ENCODE measurements at regions not wholly inside any gene's neighbourhood (a gene's known extent, or its start where the extent isn't known, plus 50 kb on each side); places are given as distances from the start of the nearest gene placed in this dataset.

- no peak for TF ChIP-seq CTCF (IDR thresholded peaks at IDR 0.05; ENCODE audit: borderline replicate concordance, extremely low read depth, insufficient read depth)
- no peaks in the 10 kb centered on the region for H3K36me3 ChIP-seq (ENCODE audit: control insufficient read depth in 2 of 3, insufficient read depth in 3 of 3, low read length in 3 of 3)
- H3K9me3 ChIP-seq (ENCODE audit: control insufficient read depth in 2 of 3, insufficient read depth in 1 of 3, low read length in 3 of 3) = no peaks in the 10 kb centered on the region
- no peaks in the 10 kb centered on the region for H3K27me3 ChIP-seq (ENCODE audit: control insufficient read depth, insufficient read depth, low read length)
- no peak overlapping the region for H3K9ac ChIP-seq (ENCODE audit: low read length in 3 of 3)
- no peak overlapping the region for H3K4me3 ChIP-seq (ENCODE audit: low read length in 3 of 3)
- peak in 2 of 5 donors; percentile 5 to 6 for DNase-seq
- H3K27ac ChIP-seq (ENCODE audit: low read depth in 2 of 2, low read length in 2 of 2) = no peak overlapping the region
- intact Hi-C loops (cut with DNase I) = no loop called here
- FAIRE-seq = no peak
- H3K4me1 ChIP-seq (ENCODE audit: control insufficient read depth in 2 of 3, insufficient read depth in 2 of 3, low read depth in 1 of 3, low read length in 3 of 3) = no peaks in the 10 kb centered on the region
Observed at GRCh38 chr18:65990944-65991708, 240.3 kb downstream of the CDH7 start.

- intact Hi-C loops (cut with DNase I) = no loop called here
- DNase-seq (peak in 2 of 5 donors; percentile 5 to 6), FAIRE-seq (no peak)
- Histone ChIP-seq H3K27ac (ENCODE audit: low read depth in 2 of 2, low read length in 2 of 2) (no peak overlapping the region), H3K4me3 (ENCODE audit: low read length in 3 of 3) (no peak overlapping the region), H3K4me1 (ENCODE audit: control insufficient read depth in 2 of 3, insufficient read depth in 2 of 3, low read depth in 1 of 3, low read length in 3 of 3) (no peaks in the 10 kb centered on the region), H3K9ac (ENCODE audit: low read length in 3 of 3) (no peak overlapping the region), H3K9me3 (ENCODE audit: control insufficient read depth in 2 of 3, insufficient read depth in 1 of 3, low read length in 3 of 3) (no peaks in the 10 kb centered on the region), H3K36me3 (ENCODE audit: control insufficient read depth in 2 of 3, insufficient read depth in 3 of 3, low read length in 3 of 3) (no peaks in the 10 kb centered on the region), H3K27me3 (ENCODE audit: control insufficient read depth, insufficient read depth, low read length) (no peaks in the 10 kb centered on the region)
- no peak for TF ChIP-seq CTCF (IDR thresholded peaks at IDR 0.05; ENCODE audit: borderline replicate concordance, extremely low read depth, insufficient read depth)
Observed at GRCh38 chr18:65990174-65990690, 239.4 kb downstream of the CDH7 start.

GRCh38 chr18:65988972-65989371 lies 238.2 kb downstream of the CDH7 start:
- Histone ChIP-seq H3K4me3 (ENCODE audit: low read length in 3 of 3) (no peak overlapping the region), H3K36me3 (ENCODE audit: control insufficient read depth in 2 of 3, insufficient read depth in 3 of 3, low read length in 3 of 3) (no peaks in the 10 kb centered on the region), H3K9ac (ENCODE audit: low read length in 3 of 3) (no peak overlapping the region), H3K27me3 (ENCODE audit: control insufficient read depth, insufficient read depth, low read length) (no peaks in the 10 kb centered on the region), H3K27ac (ENCODE audit: low read depth in 2 of 2, low read length in 2 of 2) (no peak overlapping the region), H3K9me3 (ENCODE audit: control insufficient read depth in 2 of 3, insufficient read depth in 1 of 3, low read length in 3 of 3) (no peaks in the 10 kb centered on the region), H3K4me1 (ENCODE audit: control insufficient read depth in 2 of 3, insufficient read depth in 2 of 3, low read depth in 1 of 3, low read length in 3 of 3) (no peaks in the 10 kb centered on the region)
- no peak for TF ChIP-seq CTCF (IDR thresholded peaks at IDR 0.05; ENCODE audit: borderline replicate concordance, extremely low read depth, insufficient read depth)
- FAIRE-seq = no peak
- intact Hi-C loops (cut with DNase I) = no loop called here
- DNase-seq = no peak
